ENCODE measurements at regions not wholly inside any gene's neighbourhood (a gene's known extent, or its start where the extent isn't known, plus 50 kb on each side); places are given as distances from the start of the nearest gene placed in this dataset.
"Not testable (repeated sequence)": the region's sequence is repeated elsewhere in the genome, so short reads cannot be mapped to it uniquely, and the experiment has no call there.

DNA sequence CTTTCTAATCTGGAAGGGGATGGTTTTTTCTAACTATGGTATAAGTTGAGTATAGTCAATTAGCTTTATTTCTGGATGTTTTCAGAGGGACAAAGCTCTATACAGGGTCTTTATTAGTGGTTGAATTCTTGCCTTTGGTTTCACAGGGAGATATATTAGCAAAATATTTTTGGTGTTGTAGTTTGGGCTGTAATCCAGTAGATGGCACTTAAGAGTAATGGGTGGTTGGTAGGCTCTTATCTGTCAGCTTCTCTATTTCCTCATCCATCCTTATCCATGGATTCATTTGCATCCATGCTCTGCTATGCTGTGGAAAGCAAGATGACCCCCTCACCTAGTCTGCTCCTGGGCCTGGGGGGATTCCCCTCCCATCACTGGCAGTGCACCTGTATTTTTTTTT, 363.6 kb upstream of the CYLC2 start:
- ATAC-seq: no peak
- H3K4me3 ChIP-seq: no peak overlapping the region
- no peak overlapping the region for H3K27ac ChIP-seq
- no peaks in the 10 kb centered on the region for H3K27me3 ChIP-seq
- DNase-seq: no peak
- no peaks in the 10 kb centered on the region for H3K4me1 ChIP-seq
- intact Hi-C loops (cut with DNase I): no loop called here
- no peaks in the 10 kb centered on the region for H3K36me3 ChIP-seq
- TF ChIP-seq, protein P1, sequence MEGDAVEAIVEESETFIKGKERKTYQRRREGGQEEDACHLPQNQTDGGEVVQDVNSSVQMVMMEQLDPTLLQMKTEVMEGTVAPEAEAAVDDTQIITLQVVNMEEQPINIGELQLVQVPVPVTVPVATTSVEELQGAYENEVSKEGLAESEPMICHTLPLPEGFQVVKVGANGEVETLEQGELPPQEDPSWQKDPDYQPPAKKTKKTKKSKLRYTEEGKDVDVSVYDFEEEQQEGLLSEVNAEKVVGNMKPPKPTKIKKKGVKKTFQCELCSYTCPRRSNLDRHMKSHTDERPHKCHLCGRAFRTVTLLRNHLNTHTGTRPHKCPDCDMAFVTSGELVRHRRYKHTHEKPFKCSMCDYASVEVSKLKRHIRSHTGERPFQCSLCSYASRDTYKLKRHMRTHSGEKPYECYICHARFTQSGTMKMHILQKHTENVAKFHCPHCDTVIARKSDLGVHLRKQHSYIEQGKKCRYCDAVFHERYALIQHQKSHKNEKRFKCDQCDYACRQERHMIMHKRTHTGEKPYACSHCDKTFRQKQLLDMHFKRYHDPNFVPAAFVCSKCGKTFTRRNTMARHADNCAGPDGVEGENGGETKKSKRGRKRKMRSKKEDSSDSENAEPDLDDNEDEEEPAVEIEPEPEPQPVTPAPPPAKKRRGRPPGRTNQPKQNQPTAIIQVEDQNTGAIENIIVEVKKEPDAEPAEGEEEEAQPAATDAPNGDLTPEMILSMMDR (IDR thresholded peaks at IDR 0.05): peak in 1 of 9 donors; percentile 10
- peaks cover 0 to 43% (median 7%) of the 10 kb centered on the region in 11 donors for H3K9me3 ChIP-seq

DNA sequence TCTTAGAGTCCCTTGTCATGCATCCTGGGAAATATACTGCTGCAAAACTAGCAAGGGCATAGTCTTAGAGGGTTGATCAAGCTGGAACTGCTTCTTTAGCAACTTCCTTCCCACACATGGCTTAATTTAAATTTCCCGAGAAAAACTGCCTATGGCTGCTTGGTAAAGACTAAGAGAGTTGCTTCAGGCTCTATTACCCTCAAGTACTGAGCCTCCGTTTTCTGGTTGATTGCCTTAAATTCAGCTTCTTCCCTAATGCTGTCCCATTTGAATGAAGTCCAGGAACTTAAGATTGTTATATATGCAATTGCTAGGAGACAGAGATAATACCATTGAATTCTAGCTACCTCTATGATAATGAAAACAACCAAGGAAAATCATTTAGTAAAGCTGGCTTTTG, 385.7 kb upstream of the CYLC2 start:
- Histone ChIP-seq H3K4me1 (no peaks in the 10 kb centered on the region), H3K27ac (no peak overlapping the region), H3K9me3 (peaks cover 0 to 14% (median 0%) of the 10 kb centered on the region in 11 donors), H3K36me3 (no peaks in the 10 kb centered on the region), H3K4me3 (no peak overlapping the region), H3K27me3 (no peaks in the 10 kb centered on the region)
- DNase-seq (no peak), ATAC-seq (no peak)
- 78 to 80% methylated on average over 2 of the region's 2 CpGs for WGBS, 2 donors
- intact Hi-C loops (cut with DNase I): no loop called here
- TF ChIP-seq, protein P1 (IDR thresholded peaks at IDR 0.05): no peak

DNA sequence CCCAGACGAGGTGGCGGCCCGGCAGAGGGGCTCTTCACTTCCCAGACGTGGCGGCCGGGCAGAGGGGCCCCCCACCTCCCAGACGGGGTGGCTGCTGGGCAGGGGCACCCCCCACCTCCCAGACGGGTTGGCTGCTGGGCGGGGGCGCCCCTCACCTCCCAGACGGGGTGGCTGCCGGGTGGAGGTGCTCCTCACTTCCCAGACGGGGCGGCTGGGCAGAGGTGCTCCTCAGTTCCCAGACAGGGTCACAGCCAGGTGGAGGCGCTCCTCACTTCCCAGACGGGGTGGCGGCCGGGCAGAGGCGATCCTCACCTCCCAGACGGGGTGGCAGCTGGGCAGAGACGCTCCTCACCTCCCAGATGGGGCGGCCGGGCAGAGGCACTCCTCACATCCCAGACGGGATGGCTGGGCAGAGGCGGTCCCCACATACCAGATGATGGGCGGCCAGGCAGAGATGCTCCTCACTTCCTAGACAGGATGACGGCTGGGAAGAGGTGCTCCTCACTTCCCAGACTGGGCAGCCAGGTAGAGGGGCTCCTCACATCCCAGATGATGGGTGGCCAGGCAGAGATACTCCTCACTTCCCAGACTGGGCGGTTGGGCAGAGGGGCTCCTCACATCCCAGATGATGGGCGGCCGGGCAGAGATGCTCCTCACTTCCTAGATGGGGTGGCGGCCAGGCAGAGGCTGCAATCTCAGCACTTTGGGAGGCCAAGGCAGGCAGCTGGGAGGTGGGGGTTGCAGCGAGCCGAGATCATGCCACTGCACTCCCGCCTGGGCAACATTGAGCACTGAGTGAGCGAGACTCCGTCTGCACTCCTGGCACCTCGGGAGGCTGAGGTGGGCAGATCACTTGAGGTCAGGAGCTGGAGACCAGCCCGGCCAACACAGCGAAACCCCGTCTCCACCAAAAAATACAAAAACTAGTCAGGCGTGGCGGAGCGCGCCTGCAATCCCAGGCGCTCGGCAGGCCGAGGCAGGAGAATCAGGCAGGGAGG, 391.6 kb upstream of the CYLC2 start:
- 90 to 92% methylated on average over 47 of the region's 47 CpGs for WGBS, 2 donors
- intact Hi-C loops (cut with DNase I); H3K4me1 ChIP-seq; H3K27me3 ChIP-seq; H3K4me3 ChIP-seq; H3K36me3 ChIP-seq; DNase-seq; H3K27ac ChIP-seq; ATAC-seq: not testable (repeated sequence)
- H3K9me3 ChIP-seq: peaks cover 0 to 62% (median 21%) of the 10 kb centered on the region in 11 donors

DNA sequence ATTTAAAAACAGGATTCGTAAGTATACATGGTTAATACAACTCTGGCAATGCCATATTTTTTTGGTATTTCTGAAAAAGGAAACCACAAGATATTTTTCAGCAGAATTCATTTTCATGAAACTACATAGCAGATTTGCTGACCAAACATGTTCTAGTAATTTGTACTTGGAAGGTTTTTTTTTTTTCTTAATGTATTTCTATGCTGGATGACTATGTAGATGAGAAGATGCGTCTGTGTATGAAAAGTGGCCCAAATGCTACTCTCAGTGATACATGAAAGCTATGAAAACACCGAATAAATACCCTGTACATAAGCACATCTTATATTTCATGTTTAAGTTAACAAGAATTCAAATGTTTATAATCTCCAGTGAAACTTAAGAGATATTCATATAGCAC, 400.9 kb upstream of the CYLC2 start:
- 79 to 85% methylated on average over 3 of the region's 3 CpGs for WGBS, 2 donors
- no peaks in the 10 kb centered on the region for H3K4me1 ChIP-seq
- H3K36me3 ChIP-seq: no peaks in the 10 kb centered on the region
- ATAC-seq (no peak), DNase-seq (no peak)
- H3K9me3 ChIP-seq: peaks cover 0 to 27% (median 0%) of the 10 kb centered on the region in 11 donors
- no peaks in the 10 kb centered on the region for H3K27me3 ChIP-seq
- H3K4me3 ChIP-seq: no peak overlapping the region
- TF ChIP-seq, protein P1 (IDR thresholded peaks at IDR 0.05): no peak
- H3K27ac ChIP-seq: no peak overlapping the region
- intact Hi-C loops (cut with DNase I): no loop called here

DNA sequence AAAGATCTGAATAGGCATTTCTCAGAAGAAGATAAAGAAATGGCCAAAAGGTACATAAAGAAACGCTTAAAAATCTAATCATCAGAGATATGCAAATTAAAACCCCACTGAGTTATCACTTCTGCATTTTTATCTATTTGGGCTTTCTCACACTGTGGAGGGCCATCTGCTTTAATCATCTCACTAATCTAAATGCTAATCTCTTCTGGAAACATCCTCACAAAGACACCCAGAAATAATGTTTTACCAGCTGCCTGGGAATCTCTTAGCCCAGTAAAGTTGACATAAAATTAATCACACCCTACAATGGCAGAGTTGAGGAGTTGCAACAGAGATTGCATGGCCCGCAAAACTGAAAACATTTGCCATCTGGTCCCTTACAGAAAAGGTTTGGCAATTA, 407.9 kb upstream of the CYLC2 start:
- ATAC-seq: no peak
- Histone ChIP-seq H3K36me3 (no peaks in the 10 kb centered on the region), H3K4me1 (no peaks in the 10 kb centered on the region), H3K27ac (no peak overlapping the region), H3K27me3 (no peaks in the 10 kb centered on the region), H3K9me3 (no peaks in the 10 kb centered on the region), H3K4me3 (no peak overlapping the region)
- DNase-seq: no peak
- TF ChIP-seq, protein P1 (IDR thresholded peaks at IDR 0.05): no peak
- 31 to 44% methylated on average over 2 of the region's 2 CpGs for WGBS, 2 donors
- intact Hi-C loops (cut with DNase I): no loop called here
